ENCODE measurements at regions not wholly inside any gene's neighbourhood (a gene's known extent, or its start where the extent isn't known, plus 50 kb on each side); places are given as distances from the start of the nearest gene placed in this dataset.

- no peak for DNase-seq
Measured at GRCh38 chr3:87420171-87420570, 143.8 kb upstream of the POU1F1 start.

DNA sequence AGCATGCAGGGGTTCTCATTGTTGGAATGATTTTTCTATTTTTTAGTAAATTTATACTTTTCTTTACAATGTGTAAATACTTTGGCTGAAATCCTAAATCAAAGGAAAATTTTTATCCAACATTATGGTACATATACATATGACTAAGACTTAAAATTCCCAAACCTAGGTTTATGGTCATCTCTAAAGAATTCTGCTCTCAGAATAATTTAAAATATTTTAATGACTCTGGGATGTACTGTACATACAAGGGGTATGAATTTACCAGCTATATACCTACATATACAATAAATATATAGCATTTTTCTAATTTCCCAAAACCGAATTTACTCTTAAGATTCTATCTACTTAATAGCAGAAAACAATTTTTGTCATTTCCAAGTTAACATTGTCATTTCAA, 137.9 kb upstream of the POU1F1 start:
- DNase-seq, result peak in 1 of 3 donors; percentile 12

- DNase-seq, result peak in 1 of 3 donors; percentile 41
Measured at GRCh38 chr3:87413814-87414213, 137.4 kb upstream of the POU1F1 start.

- peak in 1 of 3 donors; percentile 87 for DNase-seq
Measured at GRCh38 chr3:87410110-87410509, 133.7 kb upstream of the POU1F1 start.

GRCh38 chr3:87398168-87398801, 121.9 kb upstream of the POU1F1 start:
- no peak for DNase-seq

DNA sequence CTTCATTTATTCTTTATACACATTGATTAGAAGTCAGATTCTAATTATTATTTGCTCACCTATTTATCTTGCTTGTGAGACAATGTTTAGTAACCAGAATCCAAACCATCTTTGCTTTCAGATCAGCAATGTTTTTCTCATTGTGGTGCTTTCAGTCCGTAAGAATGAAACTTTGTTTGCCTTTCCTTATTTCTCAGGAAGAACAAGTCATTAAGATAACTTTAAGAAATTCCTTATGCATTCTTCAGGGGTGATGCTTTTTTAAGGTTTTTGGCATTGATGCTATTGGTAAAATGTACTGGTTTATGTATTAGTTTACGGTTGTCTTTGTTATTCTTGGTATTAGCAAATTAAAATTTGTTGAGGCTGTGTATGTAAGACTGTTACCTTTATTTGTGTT, 120.8 kb upstream of the POU1F1 start:
- peak in 1 of 3 donors; percentile 7 for DNase-seq

DNA sequence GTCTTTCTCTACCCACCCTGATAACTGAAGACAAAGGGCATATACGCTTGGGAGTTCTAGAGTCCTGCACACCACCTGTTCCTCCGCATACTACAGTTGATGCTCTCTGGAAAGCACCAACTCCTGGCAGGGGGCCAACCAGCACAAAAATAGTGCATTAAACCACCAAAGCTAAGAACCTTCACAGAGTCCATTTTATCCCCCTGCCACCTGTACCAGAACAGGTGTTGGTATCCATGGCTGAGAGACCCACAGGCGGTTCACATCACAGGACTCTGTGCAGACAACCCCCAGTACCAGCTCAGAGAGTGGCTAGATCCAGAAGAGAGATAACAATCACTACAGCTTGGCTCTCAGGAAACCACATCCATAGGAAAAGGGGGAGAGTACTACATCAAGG, 114.4 kb upstream of the POU1F1 start:
- peak in 1 of 3 donors; percentile 7 for DNase-seq

GRCh38 chr3:87390353-87390752, 114.0 kb upstream of the POU1F1 start:
- DNase-seq, result no peak

GRCh38 chr3:87375231-87375682, 98.9 kb upstream of the POU1F1 start:
- DNase-seq, result no peak

- DNase-seq, result no peak
Measured at GRCh38 chr3:87370007-87370406, 93.6 kb upstream of the POU1F1 start.

GRCh38 chr3:87367736-87368135, 91.4 kb upstream of the POU1F1 start:
- no peak for DNase-seq

DNA sequence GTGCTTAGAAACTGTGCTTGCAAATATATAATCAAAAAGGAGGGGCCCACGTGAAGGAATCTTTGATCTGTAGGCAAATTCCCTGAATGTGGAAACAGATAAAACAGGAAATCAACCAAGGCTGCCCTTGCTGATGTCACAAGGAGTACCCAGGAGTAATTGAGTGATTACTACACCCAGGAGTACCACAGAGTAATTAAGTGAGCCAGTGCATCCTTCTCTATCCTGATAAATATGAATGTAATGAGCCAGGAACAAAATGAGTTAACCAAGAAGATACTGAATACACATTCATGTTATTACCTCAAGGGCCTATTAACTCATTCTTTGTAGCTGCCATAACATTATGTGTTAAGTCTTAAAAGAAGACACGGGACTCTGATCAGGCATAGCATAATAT, 87.3 kb upstream of the POU1F1 start:
- DNase-seq, result no peak

- DNase-seq, result no peak
Measured at GRCh38 chr3:87361956-87362355, 85.6 kb upstream of the POU1F1 start.

DNA sequence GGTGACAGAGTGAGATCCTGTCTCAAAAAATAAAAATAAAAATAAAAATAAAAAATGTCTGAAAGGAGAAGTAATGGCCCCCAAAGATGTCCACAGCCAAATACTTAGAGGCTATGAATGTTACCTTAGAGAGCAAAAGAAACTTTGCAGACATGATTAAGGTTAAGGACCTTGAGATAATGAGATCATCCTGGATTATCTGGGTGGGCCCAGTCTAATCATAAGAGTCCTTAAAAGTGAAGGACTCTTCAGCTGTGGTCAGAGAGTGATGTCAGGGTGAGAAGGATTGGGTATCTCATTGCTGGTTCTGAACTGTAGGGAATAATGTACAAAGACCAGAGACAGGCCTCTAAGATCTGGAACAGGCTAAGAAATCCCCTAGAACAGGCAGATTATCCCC, 84.9 kb upstream of the POU1F1 start:
- DNase-seq, result no peak

- no peak for DNase-seq
Measured at GRCh38 chr3:87359826-87360225, 83.4 kb upstream of the POU1F1 start.

DNA sequence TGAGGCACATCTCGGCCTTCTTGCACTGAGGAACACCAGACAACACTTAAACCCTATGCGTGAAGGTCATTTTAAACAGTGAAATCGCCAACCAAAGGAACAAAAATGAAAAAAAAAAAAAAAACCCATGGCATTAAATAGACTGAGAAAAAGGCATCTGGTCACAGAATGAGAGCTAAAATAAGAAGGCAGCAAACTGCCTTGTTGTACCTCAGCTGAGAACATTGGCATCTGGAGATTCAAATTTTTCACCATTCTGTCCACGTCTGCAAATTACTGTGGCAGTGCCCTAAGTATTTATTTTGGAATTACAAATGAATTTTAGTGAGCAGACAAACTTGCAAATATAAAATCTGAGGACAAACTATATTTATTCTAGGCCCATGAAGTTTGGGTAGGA, 82.6 kb upstream of the POU1F1 start:
- DNase-seq, result no peak

DNA sequence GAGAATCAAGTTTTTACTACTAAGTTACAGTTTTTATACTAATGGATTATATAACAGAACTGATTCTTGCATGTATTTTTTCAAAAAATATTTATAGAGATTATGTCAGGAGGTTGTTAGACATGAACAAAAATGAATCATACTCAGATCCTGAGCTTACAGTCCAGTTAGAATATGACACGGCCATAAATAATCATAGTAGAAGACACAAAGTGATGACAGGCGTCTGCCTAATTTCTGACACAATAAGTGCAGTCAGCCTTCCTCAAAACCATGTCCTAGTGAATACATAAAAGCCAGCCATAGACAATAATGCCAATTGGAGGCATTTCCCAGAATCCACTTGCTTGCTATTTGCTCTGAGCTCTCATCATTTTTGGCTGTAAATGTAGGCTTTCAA, 81.7 kb upstream of the POU1F1 start:
- no peak for DNase-seq

GRCh38 chr3:87354398-87354797, 78.0 kb upstream of the POU1F1 start:
- DNase-seq, result no peak

DNA sequence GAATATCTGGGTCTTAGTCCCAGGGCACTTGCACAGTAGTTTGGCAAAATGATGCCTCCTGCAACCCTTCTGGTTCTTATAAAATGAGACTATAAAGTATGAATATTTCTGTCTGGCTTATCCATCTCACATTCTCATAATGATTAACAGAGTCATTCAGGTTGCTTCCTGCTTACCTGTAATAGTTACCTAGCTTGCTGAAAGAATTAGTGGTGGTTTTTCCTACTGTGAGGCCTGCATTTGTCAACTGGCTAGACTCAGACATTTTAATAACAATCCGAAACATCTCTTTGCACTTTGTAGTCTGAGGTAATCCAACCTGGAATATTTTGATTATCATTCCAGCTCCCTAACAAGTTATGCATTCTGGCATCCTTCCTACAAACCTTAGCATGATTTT, 75.6 kb upstream of the POU1F1 start:
- no peak for DNase-seq

GRCh38 chr3:87350367-87351199, 74.2 kb upstream of the POU1F1 start:
- peak; percentile 34 to 49 (median 42) for DNase-seq

- DNase-seq, result no peak
Measured at GRCh38 chr3:87349833-87350232, 73.4 kb upstream of the POU1F1 start.

- DNase-seq, result no peak
Measured at GRCh38 chr3:87336761-87337160, 60.4 kb upstream of the POU1F1 start.

- DNase-seq, result no peak
Measured at GRCh38 chr3:87335931-87336330, 59.5 kb upstream of the POU1F1 start.
